K562 (cell line): ENCODE measurements at regions not wholly inside any gene's neighbourhood (a gene's known extent, or its start where the extent isn't known, plus 50 kb on each side); places are given as distances from the start of the nearest gene placed in this dataset.

ENCODE experiments used
- AFF1 ChIP-seq, 2 experiments: fragments of 450-650 bp; IDR thresholded peaks; 2 replicates each; pipeline ENCODE4 v1.6.1; 2018; ENCODE audit warnings: mild to moderate bottlenecking in 2 of 2, low read depth in 1 of 2; ENCODE audit not compliant: partially characterized antibody in 2 of 2
- BRD4 ChIP-seq: fragments of 200-600 bp; sonication (generic); IDR thresholded peaks from 2 replicates; pipeline ENCODE4 v1.6.1; 2017; ENCODE audit warnings: inconsistent platforms
- BRF1 ChIP-seq: IDR thresholded peaks from 3 replicates; pipeline ENCODE4 v1.6.1; 2011; ENCODE audit warnings: borderline replicate concordance, mild to moderate bottlenecking; ENCODE audit not compliant: insufficient read length; ENCODE audit errors: extremely low read depth
- CTBP1 ChIP-seq: fragments of 450-650 bp; IDR thresholded peaks from 2 replicates; pipeline ENCODE4 v1.6.1; 2016; ENCODE audit warnings: borderline replicate concordance
- DPF2 ChIP-seq: fragments of 450-650 bp; IDR thresholded peaks from 2 replicates; pipeline ENCODE4 v1.6.1; 2016
- E2F4 ChIP-seq: sonication (generic); formaldehyde crosslinking; IDR thresholded peaks from 2 replicates; pipeline ENCODE4 v1.8.0; 2022; ENCODE audit warnings: mild to moderate bottlenecking, low read depth, missing genetic modification reagents
- HDAC1 ChIP-seq, 2 experiments: fragments of 450-650 bp; IDR thresholded peaks; 2 replicates each; pipeline ENCODE4 v1.6.1; 2016 to 2017; ENCODE audit warnings: inconsistent platforms in 1 of 2, mild to moderate bottlenecking in 1 of 2, moderate library complexity in 1 of 2
- HMGN3 ChIP-seq: IDR thresholded peaks from 2 replicates; pipeline ENCODE4 v1.6.1; 2011; ENCODE audit warnings: borderline replicate concordance, low read depth, mild to moderate bottlenecking, mixed read lengths, low read length; ENCODE audit not compliant: insufficient read length; ENCODE audit errors: extremely low read depth
- NFIC ChIP-seq: fragments of 450-650 bp; IDR thresholded peaks from 2 replicates; pipeline ENCODE4 v1.6.1; 2017; ENCODE audit warnings: mild to moderate bottlenecking, inconsistent platforms
- NR2C2 ChIP-seq, 2 experiments: fragments of 200-800 bp in 1 of 2; sonication (Bioruptor generic) in 1 of 2; sonication (generic) in 1 of 2; formaldehyde crosslinking in 1 of 2; IDR thresholded peaks; 2 replicates each; pipeline versions ENCODE4 v1.6.1 to v1.8.0; 2016 to 2022; ENCODE audit warnings: mild to moderate bottlenecking in 1 of 2, missing compliant biosample characterization in 1 of 2, missing genetic modification characterization in 1 of 2, missing genetic modification reagents in 1 of 2
- PKNOX1 ChIP-seq: fragments of 450-650 bp; IDR thresholded peaks from 2 replicates; pipeline ENCODE4 v1.6.1; 2016
- SLC30A9 ChIP-seq: fragments of 250-450 bp; sonication (Bioruptor Pico); IDR thresholded peaks from 2 replicates; pipeline ENCODE4 v1.8.0; 2022; ENCODE audit warnings: mild to moderate bottlenecking, moderate library complexity
- SMARCA5 ChIP-seq: fragments of 450-650 bp; IDR thresholded peaks from 2 replicates; pipeline ENCODE4 v1.6.1; 2016
- SNIP1 ChIP-seq: fragments of 450-650 bp; IDR thresholded peaks from 2 replicates; pipeline ENCODE4 v1.7.1; 2017; ENCODE audit warnings: low read depth, mild to moderate bottlenecking
- SPI1 ChIP-seq: IDR thresholded peaks from 2 replicates; pipeline ENCODE4 v1.6.1; 2011; ENCODE audit warnings: low read depth, low read length, control low read depth, borderline replicate concordance
- TAF9B ChIP-seq: fragments of 450-650 bp; IDR thresholded peaks from 2 replicates; pipeline ENCODE4 v1.6.1; 2018; ENCODE audit warnings: mild to moderate bottlenecking; ENCODE audit not compliant: partially characterized antibody
- TFAM ChIP-seq: fragments of 250-450 bp; sonication (Bioruptor Pico); conservative IDR thresholded peaks from 2 replicates; pipeline ENCODE4 v1.5.0; 2021; ENCODE audit warnings: mild to moderate bottlenecking, moderate library complexity
- ZBTB26 ChIP-seq: fragments of 450-650 bp; formaldehyde crosslinking; IDR thresholded peaks from 2 replicates; pipeline ENCODE4 v1.4.0; 2022; ENCODE audit warnings: missing genetic modification characterization
- ZNF24 ChIP-seq: fragments of 450-650 bp; IDR thresholded peaks from 2 replicates; pipeline ENCODE4 v1.6.1; 2016
- ZNF717 ChIP-seq: fragments of 250-450 bp; sonication (Bioruptor Pico); IDR thresholded peaks from 2 replicates; pipeline ENCODE4 v1.5.0; 2021

GRCh38 chr1:201648066-201648906 lies 109.4 kb downstream of the NAV1 start (continued):
- 0 out of 2 replicates have a peak, but pooled peaks have one; percentile 51 for TF ChIP-seq CTBP1
- 0 out of 4 replicates have a peak, but pooled peaks of 1 of the 2 experiments have one; percentile 26 for TF ChIP-seq HDAC1 (IDR thresholded peaks at IDR 0.05)
- no peak for TF ChIP-seq AFF1 (IDR thresholded peaks at IDR 0.05; ENCODE audit: low read depth in 1 of 2, partially characterized antibody in 2 of 2)
- TF ChIP-seq NR2C2 (CRISPR knock-in tag; IDR thresholded peaks at IDR 0.05), result 0 out of 2 replicates have a peak, but pooled peaks have one; percentile 52
- no peak for TF ChIP-seq NR2C2 (tag; IDR thresholded peaks at IDR 0.05)
- TF ChIP-seq TAF9B, result no peak
- no peak for TF ChIP-seq NFIC
- TF ChIP-seq ZBTB26, result peak; percentile 54; the same call in 1 of the 2 replicates
- no peak for TF ChIP-seq ZNF24
- TF ChIP-seq SPI1, result no peak
- no peak for TF ChIP-seq SLC30A9 (CRISPR knock-in tag)
- no peak for TF ChIP-seq SNIP1
- no peak for TF ChIP-seq ZNF717 (CRISPR knock-in tag)
- TF ChIP-seq TFAM (CRISPR knock-in tag), result no peak
- TF ChIP-seq SMARCA5, result no peak
- TF ChIP-seq E2F4 (CRISPR knock-in tag), result 0 out of 2 replicates have a peak, but pooled peaks have one; percentile 25
- no peak for TF ChIP-seq BRF1
- TF ChIP-seq DPF2, result 0 out of 2 replicates have a peak, but pooled peaks have one; percentile 37
- TF ChIP-seq PKNOX1, result no peak
- peak; percentile 30 for TF ChIP-seq HMGN3
- no peak for TF ChIP-seq BRD4
